ENCODE measurements at regions not wholly inside any gene's neighbourhood (a gene's known extent, or its start where the extent isn't known, plus 50 kb on each side); places are given as distances from the start of the nearest gene placed in this dataset.

DNA sequence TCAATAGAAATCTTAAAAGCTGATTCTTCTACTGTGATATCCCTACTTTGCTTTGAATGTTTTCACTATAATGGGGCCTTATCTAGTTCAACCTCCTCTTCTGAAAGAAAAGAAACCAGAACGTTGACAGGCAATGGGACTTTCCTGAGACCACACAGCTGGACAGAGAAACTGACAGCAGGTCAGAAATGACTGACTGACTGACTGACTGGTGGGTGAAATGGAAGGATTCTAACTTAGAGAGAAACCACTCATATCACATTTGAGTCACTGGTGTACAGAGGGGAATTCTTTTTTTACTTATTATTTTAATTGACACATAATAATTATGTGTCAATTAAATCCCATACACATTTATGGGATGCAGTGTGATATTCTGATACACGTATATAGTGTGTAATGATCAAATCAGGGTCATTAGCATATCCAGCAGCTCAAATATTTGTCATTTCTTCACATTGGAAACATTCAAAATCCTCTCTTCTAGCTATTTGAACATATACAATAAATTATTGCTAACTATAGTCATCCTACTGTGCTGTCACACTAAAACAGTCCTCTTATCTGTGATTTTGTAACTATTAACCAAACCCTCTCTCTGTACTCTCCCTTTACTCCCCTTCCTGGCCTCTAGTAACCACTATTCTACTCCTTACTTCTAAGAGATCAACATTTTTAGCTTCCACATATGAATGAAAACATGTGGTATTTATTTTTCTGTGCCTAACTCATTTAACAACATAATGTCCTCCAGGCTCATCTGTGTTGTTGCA, 64.8 kb upstream of the NRSN1 start:
- DNase-seq, result peak in 1 of 5 experiments; percentile 18

- no peak for DNase-seq
These were observed 61.9 kb upstream of the NRSN1 start for GRCh38 chr6:24064106-24064505.

- DNase-seq, result no peak
These were observed 61.2 kb upstream of the NRSN1 start for GRCh38 chr6:24064832-24065231.

GRCh38 chr6:24069526-24069925, 56.5 kb upstream of the NRSN1 start:
- no peak for DNase-seq

GRCh38 chr6:24072038-24072746, 53.8 kb upstream of the NRSN1 start:
- no peak for DNase-seq

GRCh38 chr6:24076011-24076410, 50.0 kb upstream of the NRSN1 start:
- no peak for DNase-seq
